ENCODE measurements at regions not wholly inside any gene's neighbourhood (a gene's known extent, or its start where the extent isn't known, plus 50 kb on each side); places are given as distances from the start of the nearest gene placed in this dataset.
A peak's percentile ranks its signal among the peaks of the same experiment; 100 is the strongest.

DNA sequence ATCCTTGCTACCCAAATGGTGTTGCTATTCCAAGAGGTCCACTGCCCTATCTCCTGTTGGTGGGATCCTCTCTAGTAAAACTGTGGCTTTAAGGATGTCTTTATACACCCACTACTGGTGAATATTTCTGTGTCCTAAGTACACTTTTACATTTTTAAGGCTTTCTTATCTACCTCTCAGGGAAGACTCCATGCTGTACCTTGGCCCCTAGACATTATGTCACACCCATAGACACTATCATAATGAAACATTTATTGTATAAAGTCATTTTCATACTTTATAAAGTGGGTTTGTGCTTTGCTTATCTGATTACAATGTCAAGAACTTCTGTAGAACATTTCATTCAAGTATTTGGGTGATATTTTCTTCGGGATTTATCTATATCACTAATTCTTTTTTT, 270.3 kb upstream of the SNX7 start:
- no peaks in the 10 kb centered on the region for H3K4me1 ChIP-seq
- no peak overlapping the region for H3K27ac ChIP-seq
- DNase-seq (no peak), FAIRE-seq (no peak), ATAC-seq (no peak)
- no peaks in the 10 kb centered on the region for H3K9me3 ChIP-seq
- no peaks in the 10 kb centered on the region for H3K36me3 ChIP-seq
- WGBS, 2 donors, result 69 to 83% methylated on average over 1 of the region's 1 CpG
- H3K4me3 ChIP-seq, result no peak overlapping the region
- H3K27me3 ChIP-seq, result no peaks in the 10 kb centered on the region
- intact Hi-C loops (cut with DNase I), result no loop called here
- no peak for TF ChIP-seq CTCF (IDR thresholded peaks at IDR 0.05)

- H3K36me3 ChIP-seq, result no peaks in the 10 kb centered on the region
- H3K27me3 ChIP-seq, result no peaks in the 10 kb centered on the region
- no peaks in the 10 kb centered on the region for H3K9me3 ChIP-seq
- DNase-seq, result no peak
- FAIRE-seq, result no peak
- no peak for TF ChIP-seq CTCF (IDR thresholded peaks at IDR 0.05)
- intact Hi-C loops (cut with DNase I), result no loop called here
- ATAC-seq, result peak in 1 of 4 donors; percentile 51
- no peak overlapping the region for H3K4me3 ChIP-seq
- H3K4me1 ChIP-seq, result no peaks in the 10 kb centered on the region
- H3K27ac ChIP-seq, result no peak overlapping the region
These were observed 271.7 kb upstream of the SNX7 start for GRCh38 chr1:98389809-98390208.

DNA sequence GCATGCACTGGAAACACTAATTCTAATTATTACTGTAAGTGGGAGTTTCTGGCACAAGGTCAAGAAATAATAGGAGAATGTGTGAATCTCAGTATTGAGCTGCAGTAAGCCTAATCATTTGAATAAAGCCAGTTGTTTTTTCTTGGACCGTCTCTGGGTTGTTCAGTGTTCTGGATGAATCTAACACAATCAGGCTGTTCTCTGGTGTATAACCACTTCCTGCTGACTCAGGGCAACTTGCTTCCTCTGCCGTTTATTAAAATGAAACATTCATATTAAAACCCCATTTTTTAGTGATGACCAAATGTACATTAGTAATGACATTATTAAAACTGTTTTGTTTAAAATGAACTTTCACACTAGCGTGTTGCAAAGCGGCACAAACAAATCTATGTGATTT, 273.1 kb upstream of the SNX7 start:
- intact Hi-C loops (cut with DNase I), result no loop called here
- Histone ChIP-seq H3K27me3 (no peaks in the 10 kb centered on the region), H3K4me3 (no peak overlapping the region), H3K9me3 (no peaks in the 10 kb centered on the region), H3K27ac (no peak overlapping the region), H3K36me3 (no peaks in the 10 kb centered on the region), H3K4me1 (no peaks in the 10 kb centered on the region)
- DNase-seq, result peak in 1 of 6 donors; percentile 17
- FAIRE-seq, result peak; percentile 57
- no peak for TF ChIP-seq CTCF (IDR thresholded peaks at IDR 0.05)
- 46 to 53% methylated on average over 4 of the region's 4 CpGs for WGBS, 2 donors
- ATAC-seq, result peak in 2 of 4 donors; percentile 78 to 80

- Histone ChIP-seq H3K36me3 (no peaks in the 10 kb centered on the region), H3K27me3 (no peaks in the 10 kb centered on the region), H3K27ac (no peak overlapping the region), H3K9me3 (no peaks in the 10 kb centered on the region), H3K4me3 (no peak overlapping the region), H3K4me1 (no peaks in the 10 kb centered on the region)
- no peak for DNase-seq
- intact Hi-C loops (cut with DNase I), result no loop called here
- TF ChIP-seq CTCF (IDR thresholded peaks at IDR 0.05), result no peak
- whole genome bisulfite sequencing, 2 donors, result 74 to 78% methylated on average over 4 of the region's 4 CpGs
- ATAC-seq, result no peak
- no peak for FAIRE-seq
These were observed 273.8 kb upstream of the SNX7 start for GRCh38 chr1:98387701-98388100.

DNA sequence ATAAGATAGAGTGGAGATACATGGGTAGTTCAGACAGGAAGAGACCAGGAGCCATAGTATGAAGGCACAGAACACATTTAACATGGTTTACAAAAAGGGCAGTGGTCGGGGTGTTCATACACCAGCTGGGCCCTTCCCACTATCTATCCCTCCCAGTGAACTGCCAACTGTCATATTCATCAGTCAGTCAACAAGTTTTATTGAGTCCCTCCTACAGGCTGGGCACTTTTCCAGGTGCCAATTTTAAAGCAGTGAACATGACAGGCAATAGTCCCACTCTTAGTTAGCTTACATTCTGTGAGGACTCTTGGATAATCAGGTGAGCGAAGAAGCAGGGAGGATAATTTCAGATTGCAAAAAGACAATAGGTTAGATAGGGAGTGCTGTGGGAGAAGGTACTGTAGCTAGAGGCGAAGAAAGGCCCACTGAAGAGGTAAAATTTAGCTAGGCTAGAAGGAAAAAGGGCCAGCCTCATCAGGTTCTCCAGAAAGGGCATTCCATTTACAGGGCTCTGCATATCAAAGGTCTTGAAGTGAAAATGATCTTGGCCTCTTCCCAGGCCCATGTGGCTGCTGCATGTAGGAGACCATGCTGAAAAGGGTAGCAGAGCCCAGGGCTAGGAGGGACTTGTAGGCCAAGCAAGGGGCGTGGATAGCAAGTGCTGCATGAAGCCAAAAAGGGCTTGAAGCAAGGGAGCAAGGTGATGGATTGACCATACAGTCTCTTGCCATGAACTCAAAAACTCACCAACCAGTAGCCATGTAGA, 274.7 kb upstream of the SNX7 start:
- no peak for TF ChIP-seq CTCF (IDR thresholded peaks at IDR 0.05)
- intact Hi-C loops (cut with DNase I), result no loop called here
- Histone ChIP-seq H3K4me3 (no peak overlapping the region), H3K27ac (no peak overlapping the region), H3K4me1 (no peaks in the 10 kb centered on the region), H3K9me3 (no peaks in the 10 kb centered on the region), H3K36me3 (no peaks in the 10 kb centered on the region), H3K27me3 (no peaks in the 10 kb centered on the region)
- DNase-seq, result no peak
- FAIRE-seq, result no peak
- ATAC-seq, result no peak
- WGBS, 2 donors, result 79 to 87% methylated on average over 4 of the region's 4 CpGs

Data from pancreas (tissue), 10 donors.